RWPE2 (cell line): ENCODE measurements at regions not wholly inside any gene's neighbourhood (a gene's known extent, or its start where the extent isn't known, plus 50 kb on each side); places are given as distances from the start of the nearest gene placed in this dataset.

ENCODE experiments used
- ATAC-seq: fragments of 200-7000 bp; cut with Tn5 transposase; 3 replicates; pipeline ENCODE4 v1.9.1; 2021; ENCODE audit warnings: low read depth
- DNase-seq: peaks from one replicate; pipeline ENCODE4 v3.0.0-alpha.2; 2020; ENCODE audit warnings: low spot score
- H3K27ac ChIP-seq: fragments of 450-650 bp; 2 replicates; pipeline ENCODE4 v1.5.1; 2017; ENCODE audit warnings: mild to moderate bottlenecking; ENCODE audit not compliant: poor library complexity, severe bottlenecking
- H3K27me3 ChIP-seq: fragments of 250-450 bp; sonication (Bioruptor Pico); 2 replicates; pipeline ENCODE4 v1.5.1; 2021; ENCODE audit warnings: mild to moderate bottlenecking, moderate library complexity; ENCODE audit not compliant: insufficient read depth, poor library complexity, severe bottlenecking
- H3K36me3 ChIP-seq: fragments of 250-450 bp; sonication (Bioruptor Pico); 2 replicates; pipeline ENCODE4 v1.5.1; 2020; ENCODE audit warnings: low read depth, mild to moderate bottlenecking, moderate library complexity
- H3K4me1 ChIP-seq: fragments of 250-450 bp; sonication (Bioruptor Pico); 2 replicates; pipeline ENCODE4 v1.5.1; 2021; ENCODE audit warnings: mild to moderate bottlenecking, moderate library complexity; ENCODE audit not compliant: insufficient read depth, poor library complexity, severe bottlenecking
- H3K4me3 ChIP-seq: fragments of 250-450 bp; sonication (Bioruptor Pico); 2 replicates; pipeline ENCODE4 v1.5.1; 2021; ENCODE audit warnings: mild to moderate bottlenecking, moderate library complexity; ENCODE audit not compliant: severe bottlenecking
- H3K9me3 ChIP-seq: fragments of 250-450 bp; sonication (Bioruptor Pico); 2 replicates; pipeline ENCODE4 v1.5.1; 2021; ENCODE audit warnings: mild to moderate bottlenecking, moderate library complexity; ENCODE audit not compliant: severe bottlenecking
- TF ChIP-seq, protein P1 (sequence below): fragments of 450-650 bp; IDR thresholded peaks from one replicate; pipeline ENCODE4 v1.5.1; 2017; ENCODE audit warnings: mild to moderate bottlenecking, moderate library complexity; ENCODE audit not compliant: poor library complexity, severe bottlenecking

DNA sequence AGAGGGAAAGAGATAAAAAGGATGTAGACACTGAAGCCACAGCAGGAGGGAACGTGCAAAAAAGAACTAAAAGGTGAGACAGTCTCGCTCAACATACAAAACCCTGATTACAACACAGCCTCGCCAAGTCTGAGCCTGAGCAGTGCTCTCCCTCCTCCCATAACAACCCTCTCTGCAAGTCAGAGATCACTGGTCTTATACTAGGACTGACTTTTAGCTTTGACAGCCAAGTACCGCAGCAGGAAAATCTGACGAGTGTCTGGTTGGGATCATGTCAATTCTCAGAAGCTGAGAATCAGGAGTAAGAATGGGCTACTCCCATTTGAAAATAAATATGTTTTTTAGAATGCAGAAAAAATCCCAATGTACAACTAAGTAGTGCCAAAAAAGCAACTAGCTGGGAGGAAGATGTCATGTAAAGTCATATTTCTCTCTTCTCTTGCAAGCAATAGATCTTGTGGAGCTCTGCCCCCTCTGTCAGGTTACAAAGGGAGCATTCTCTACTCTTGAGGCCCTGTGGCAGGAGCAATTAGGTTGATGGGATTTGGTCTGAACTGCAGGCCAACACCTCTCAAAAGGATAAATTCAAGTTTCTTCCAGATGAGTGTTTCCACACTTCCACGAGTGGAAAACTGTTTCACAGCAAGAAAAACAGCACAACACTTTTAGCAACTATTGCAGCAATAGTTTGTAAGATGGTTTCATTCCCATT lies 118.9 kb upstream of the COL21A1 start:
- Histone ChIP-seq H3K9me3 (no peaks in the 10 kb centered on the region), H3K27me3 (no peaks in the 10 kb centered on the region), H3K27ac (no peak overlapping the region), H3K4me3 (no peak overlapping the region), H3K36me3 (no peaks in the 10 kb centered on the region), H3K4me1 (peaks cover 33% of the 10 kb centered on the region)
- DNase-seq: no peak
- ATAC-seq: no peak
- TF ChIP-seq, protein P1, sequence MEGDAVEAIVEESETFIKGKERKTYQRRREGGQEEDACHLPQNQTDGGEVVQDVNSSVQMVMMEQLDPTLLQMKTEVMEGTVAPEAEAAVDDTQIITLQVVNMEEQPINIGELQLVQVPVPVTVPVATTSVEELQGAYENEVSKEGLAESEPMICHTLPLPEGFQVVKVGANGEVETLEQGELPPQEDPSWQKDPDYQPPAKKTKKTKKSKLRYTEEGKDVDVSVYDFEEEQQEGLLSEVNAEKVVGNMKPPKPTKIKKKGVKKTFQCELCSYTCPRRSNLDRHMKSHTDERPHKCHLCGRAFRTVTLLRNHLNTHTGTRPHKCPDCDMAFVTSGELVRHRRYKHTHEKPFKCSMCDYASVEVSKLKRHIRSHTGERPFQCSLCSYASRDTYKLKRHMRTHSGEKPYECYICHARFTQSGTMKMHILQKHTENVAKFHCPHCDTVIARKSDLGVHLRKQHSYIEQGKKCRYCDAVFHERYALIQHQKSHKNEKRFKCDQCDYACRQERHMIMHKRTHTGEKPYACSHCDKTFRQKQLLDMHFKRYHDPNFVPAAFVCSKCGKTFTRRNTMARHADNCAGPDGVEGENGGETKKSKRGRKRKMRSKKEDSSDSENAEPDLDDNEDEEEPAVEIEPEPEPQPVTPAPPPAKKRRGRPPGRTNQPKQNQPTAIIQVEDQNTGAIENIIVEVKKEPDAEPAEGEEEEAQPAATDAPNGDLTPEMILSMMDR: no peak

DNA sequence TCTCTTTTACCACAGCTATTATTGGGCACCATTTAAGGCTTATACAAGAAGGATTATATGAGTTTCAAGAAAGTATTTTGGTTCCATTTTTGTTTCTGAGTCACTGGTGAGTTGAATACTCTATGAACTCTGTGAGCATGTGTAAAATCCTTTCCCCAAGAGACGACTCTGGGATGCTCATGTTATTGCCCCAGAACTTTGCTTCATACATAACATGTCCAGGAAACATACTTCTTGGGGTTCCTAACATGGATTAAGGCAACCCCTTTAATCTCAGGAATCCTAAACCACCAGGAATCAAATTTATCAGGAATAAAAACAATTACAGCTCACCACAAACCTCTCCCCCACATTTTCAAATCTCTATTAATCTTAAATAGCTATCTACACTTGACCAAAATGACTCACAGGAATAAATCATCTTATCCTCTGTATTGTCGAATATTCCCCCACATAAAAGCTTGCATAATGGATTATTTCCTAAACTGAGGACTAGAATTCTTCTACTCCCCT lies 117.5 kb upstream of the COL21A1 start:
- H3K27me3 ChIP-seq: no peaks in the 10 kb centered on the region
- no peaks in the 10 kb centered on the region for H3K9me3 ChIP-seq
- no peaks in the 10 kb centered on the region for H3K36me3 ChIP-seq
- DNase-seq (no peak), ATAC-seq (peak; percentile 63; the same call in 2 of the 3 replicates)
- TF ChIP-seq, protein P1: no peak
- H3K27ac ChIP-seq: peak overlapping the region; percentile 32
- no peak overlapping the region for H3K4me3 ChIP-seq
- H3K4me1 ChIP-seq: peaks cover 22% of the 10 kb centered on the region

DNA sequence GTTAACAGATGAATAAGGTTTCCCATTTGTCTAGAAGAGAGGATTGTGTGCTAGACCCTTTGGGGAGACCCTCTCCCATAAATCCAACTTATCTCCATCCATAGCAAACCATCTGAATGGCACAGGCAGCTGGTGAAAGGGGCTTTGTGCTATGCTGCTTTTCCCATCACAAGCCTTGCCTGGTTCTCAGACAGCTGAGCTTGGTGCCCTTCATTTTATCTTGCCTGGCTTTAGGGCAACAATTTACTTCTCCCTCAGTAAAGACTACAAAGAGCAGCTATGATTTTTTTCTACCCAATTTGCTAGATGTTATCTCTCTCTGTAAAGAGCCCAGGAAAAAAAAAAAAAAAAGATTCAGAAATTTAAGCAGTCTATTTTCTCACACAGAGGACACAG lies 117.0 kb upstream of the COL21A1 start:
- peaks cover 17% of the 10 kb centered on the region for H3K4me1 ChIP-seq
- TF ChIP-seq, protein P1: no peak
- DNase-seq: no peak
- H3K9me3 ChIP-seq: no peaks in the 10 kb centered on the region
- ATAC-seq: no peak
- no peaks in the 10 kb centered on the region for H3K27me3 ChIP-seq
- no peaks in the 10 kb centered on the region for H3K36me3 ChIP-seq
- H3K4me3 ChIP-seq: no peak overlapping the region
- H3K27ac ChIP-seq: peak overlapping the region; percentile 32

DNA sequence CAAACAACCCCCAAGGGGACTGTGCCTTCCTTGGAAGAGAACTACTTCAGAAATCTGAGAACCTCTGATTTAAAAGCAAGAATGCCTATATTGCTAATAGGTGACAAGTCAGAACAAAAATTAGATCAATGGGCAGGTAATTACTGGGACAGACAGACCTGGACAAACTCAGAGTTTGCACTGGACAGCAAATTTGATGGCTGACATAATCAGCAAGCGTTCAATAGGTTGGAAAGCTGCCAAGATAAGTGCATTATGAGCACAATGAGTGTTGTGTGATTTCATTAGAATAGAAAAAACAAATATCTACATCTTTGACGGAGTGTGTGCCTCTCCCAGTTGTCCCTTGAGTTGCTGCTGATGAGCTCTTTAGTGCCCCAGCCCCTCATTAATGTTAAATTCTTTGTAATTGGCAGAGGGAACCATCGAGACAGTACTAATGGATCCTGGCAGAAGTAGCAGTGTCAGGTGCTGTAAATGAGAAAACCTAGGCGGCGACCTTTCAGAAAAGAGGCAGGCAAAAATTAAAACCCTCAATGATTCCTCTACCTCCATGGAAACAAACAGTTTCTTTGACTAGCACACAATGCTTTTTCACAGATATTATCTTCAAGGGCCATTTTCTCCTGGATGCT lies 116.5 kb upstream of the COL21A1 start:
- DNase-seq (no peak), ATAC-seq (no peak)
- Histone ChIP-seq H3K27ac (peak overlapping the region; percentile 32), H3K9me3 (no peaks in the 10 kb centered on the region), H3K4me1 (peaks cover 12% of the 10 kb centered on the region), H3K4me3 (no peak overlapping the region), H3K36me3 (no peaks in the 10 kb centered on the region), H3K27me3 (no peaks in the 10 kb centered on the region)
- TF ChIP-seq, protein P1: no peak

DNA sequence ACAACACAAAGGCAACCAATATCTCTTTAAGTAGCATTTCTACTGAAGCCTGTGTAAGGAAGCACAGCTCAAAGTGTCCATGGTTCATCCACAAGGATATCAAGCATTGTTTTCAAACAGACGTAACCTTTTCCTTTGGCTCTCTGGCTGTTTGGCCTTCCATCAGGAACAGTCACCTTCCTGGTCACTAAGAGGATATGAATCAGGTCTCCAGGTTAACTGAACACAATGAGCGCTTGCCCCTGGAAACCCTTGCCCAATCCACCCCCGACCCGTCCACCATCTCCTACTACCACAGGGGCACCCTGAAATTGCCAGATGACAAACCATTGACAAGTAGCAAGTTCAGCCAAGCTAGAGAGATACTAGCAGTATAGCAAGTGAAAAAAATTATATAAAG lies 114.4 kb upstream of the COL21A1 start:
- no peak for ATAC-seq
- H3K4me1 ChIP-seq: peaks cover 17% of the 10 kb centered on the region

More for the DNA sequence above, 114.4 kb upstream of the COL21A1 start:
- H3K9me3 ChIP-seq: no peaks in the 10 kb centered on the region
- H3K36me3 ChIP-seq: no peaks in the 10 kb centered on the region
- no peak for DNase-seq
- H3K4me3 ChIP-seq: no peak overlapping the region
- H3K27me3 ChIP-seq: no peaks in the 10 kb centered on the region
- no peak overlapping the region for H3K27ac ChIP-seq
- TF ChIP-seq, protein P1: no peak
